Memory B cell (primary cell): ENCODE measurements at regions not wholly inside any gene's neighbourhood (a gene's known extent, or its start where the extent isn't known, plus 50 kb on each side); places are given as distances from the start of the nearest gene placed in this dataset.
"Not testable (repeated sequence)": the region's sequence is repeated elsewhere in the genome, so short reads cannot be mapped to it uniquely, and the experiment has no call there.

ENCODE experiments used
- ATAC-seq: fragments of 150-1000 bp; cut with Tn5 transposase; 2 replicates; pipeline ENCODE4 v1.10.0; 2021; ENCODE audit warnings: low read depth, mild to moderate bottlenecking, moderate library complexity
- DNase-seq, 2 donors: peaks; one replicate each; pipeline ENCODE4 v3.0.0; 2022; ENCODE audit warnings: low spot score in 2 of 2
- H3K27ac Mint-ChIP-seq: one replicate; pipeline ENCODE4 v1.8.0; 2022; ENCODE audit warnings: mild to moderate bottlenecking, moderate library complexity, mixed read lengths
- H3K27me3 Mint-ChIP-seq: one replicate; pipeline ENCODE4 v1.8.0; 2022; ENCODE audit warnings: mixed read lengths
- H3K36me3 Mint-ChIP-seq: one replicate; pipeline ENCODE4 v1.8.0; 2022; ENCODE audit warnings: mild to moderate bottlenecking, mixed read lengths
- H3K4me1 Mint-ChIP-seq: one replicate; pipeline ENCODE4 v1.8.0; 2022; ENCODE audit warnings: mixed read lengths
- H3K4me3 Mint-ChIP-seq: one replicate; pipeline ENCODE4 v1.8.0; 2022; ENCODE audit warnings: mild to moderate bottlenecking, moderate library complexity, mixed read lengths
- H3K9me3 Mint-ChIP-seq: one replicate; pipeline ENCODE4 v1.8.0; 2022; ENCODE audit warnings: mixed read lengths

- H3K4me3 Mint-ChIP-seq, H3K27me3 Mint-ChIP-seq, H3K27ac Mint-ChIP-seq, H3K36me3 Mint-ChIP-seq, ATAC-seq, DNase-seq, H3K4me1 Mint-ChIP-seq, H3K9me3 Mint-ChIP-seq: not testable (repeated sequence)
These were observed 112.6 kb downstream of the DRD1 start for GRCh38 chr5:175331173-175332036.

GRCh38 chr5:175329976-175330375 is 114.0 kb downstream of the DRD1 start:
- DNase-seq (no peak), ATAC-seq (no peak)
- Mint-ChIP-seq H3K4me3 (no peak overlapping the region), H3K36me3 (no peaks in the 10 kb centered on the region), H3K27ac (no peak overlapping the region), H3K4me1 (no peaks in the 10 kb centered on the region), H3K9me3 (peaks cover 5% of the 10 kb centered on the region), H3K27me3 (no peaks in the 10 kb centered on the region)

- H3K27ac Mint-ChIP-seq = no peak overlapping the region
- H3K4me3 Mint-ChIP-seq = no peak overlapping the region
- no peaks in the 10 kb centered on the region for H3K4me1 Mint-ChIP-seq
These were observed 115.3 kb downstream of the DRD1 start for GRCh38 chr5:175328687-175329086.

GRCh38 chr5:175328176-175328575 is 115.8 kb downstream of the DRD1 start:
- Mint-ChIP-seq H3K27ac (no peak overlapping the region), H3K9me3 (peaks cover 5% of the 10 kb centered on the region), H3K4me3 (no peak overlapping the region), H3K27me3 (no peaks in the 10 kb centered on the region), H3K4me1 (no peaks in the 10 kb centered on the region), H3K36me3 (no peaks in the 10 kb centered on the region)
- DNase-seq = no peak
- no peak for ATAC-seq

More at GRCh38 chr5:175328687-175329086, 115.3 kb downstream of the DRD1 start:
- H3K36me3 Mint-ChIP-seq = no peaks in the 10 kb centered on the region
- no peak for DNase-seq
- H3K27me3 Mint-ChIP-seq = no peaks in the 10 kb centered on the region
- H3K9me3 Mint-ChIP-seq = peaks cover 5% of the 10 kb centered on the region
- ATAC-seq = no peak

GRCh38 chr5:175325681-175326080 is 118.3 kb downstream of the DRD1 start:
- Mint-ChIP-seq H3K4me3 (no peak overlapping the region), H3K9me3 (peaks cover 3% of the 10 kb centered on the region), H3K27me3 (peaks cover 3% of the 10 kb centered on the region), H3K4me1 (no peaks in the 10 kb centered on the region), H3K27ac (no peak overlapping the region), H3K36me3 (no peaks in the 10 kb centered on the region)
- DNase-seq (no peak), ATAC-seq (no peak)

GRCh38 chr5:175321927-175322532 is 122.0 kb downstream of the DRD1 start:
- DNase-seq = no peak
- H3K27ac Mint-ChIP-seq = no peak overlapping the region
- H3K4me1 Mint-ChIP-seq = no peaks in the 10 kb centered on the region
- H3K4me3 Mint-ChIP-seq = no peak overlapping the region
- no peak for ATAC-seq
- peaks cover 4% of the 10 kb centered on the region for H3K9me3 Mint-ChIP-seq
- peaks cover 5% of the 10 kb centered on the region for H3K27me3 Mint-ChIP-seq
- no peaks in the 10 kb centered on the region for H3K36me3 Mint-ChIP-seq

- Mint-ChIP-seq H3K4me3 (no peak overlapping the region), H3K27ac (no peak overlapping the region), H3K27me3 (peaks cover 8% of the 10 kb centered on the region), H3K36me3 (no peaks in the 10 kb centered on the region), H3K4me1 (no peaks in the 10 kb centered on the region), H3K9me3 (peaks cover 6% of the 10 kb centered on the region)
- DNase-seq (no peak), ATAC-seq (no peak)
These were observed 124.8 kb downstream of the DRD1 start for GRCh38 chr5:175319199-175319598.

GRCh38 chr5:175317872-175318271 is 126.1 kb downstream of the DRD1 start:
- peaks cover 8% of the 10 kb centered on the region for H3K27me3 Mint-ChIP-seq
- DNase-seq = no peak
- H3K4me1 Mint-ChIP-seq = no peaks in the 10 kb centered on the region
- H3K4me3 Mint-ChIP-seq = no peak overlapping the region
- H3K9me3 Mint-ChIP-seq = peaks cover 8% of the 10 kb centered on the region
- no peak for ATAC-seq
- H3K36me3 Mint-ChIP-seq = no peaks in the 10 kb centered on the region
- H3K27ac Mint-ChIP-seq = no peak overlapping the region

- Mint-ChIP-seq H3K27me3 (no peaks in the 10 kb centered on the region), H3K4me3 (no peak overlapping the region)
- DNase-seq = no peak
These were observed 134.7 kb downstream of the DRD1 start for GRCh38 chr5:175309218-175309810.

GRCh38 chr5:175308701-175309100 is 135.3 kb downstream of the DRD1 start:
- H3K4me1 Mint-ChIP-seq = no peaks in the 10 kb centered on the region
- no peak overlapping the region for H3K4me3 Mint-ChIP-seq
- no peak overlapping the region for H3K27ac Mint-ChIP-seq
- DNase-seq = no peak
- H3K27me3 Mint-ChIP-seq = no peaks in the 10 kb centered on the region
- H3K36me3 Mint-ChIP-seq = no peaks in the 10 kb centered on the region
- ATAC-seq = no peak
- peaks cover 10% of the 10 kb centered on the region for H3K9me3 Mint-ChIP-seq

More at GRCh38 chr5:175309218-175309810, 134.7 kb downstream of the DRD1 start:
- peaks cover 10% of the 10 kb centered on the region for H3K9me3 Mint-ChIP-seq
- ATAC-seq = no peak
- H3K27ac Mint-ChIP-seq = no peak overlapping the region
- H3K4me1 Mint-ChIP-seq = no peaks in the 10 kb centered on the region
- no peaks in the 10 kb centered on the region for H3K36me3 Mint-ChIP-seq

GRCh38 chr5:175306381-175306780 is 137.6 kb downstream of the DRD1 start:
- no peak for DNase-seq
- no peak overlapping the region for H3K4me3 Mint-ChIP-seq
- H3K4me1 Mint-ChIP-seq = no peaks in the 10 kb centered on the region
- H3K27me3 Mint-ChIP-seq = peaks cover 2% of the 10 kb centered on the region
- peaks cover 10% of the 10 kb centered on the region for H3K9me3 Mint-ChIP-seq
- ATAC-seq = no peak
- H3K36me3 Mint-ChIP-seq = no peaks in the 10 kb centered on the region
- H3K27ac Mint-ChIP-seq = no peak overlapping the region

GRCh38 chr5:175305251-175305650 is 138.7 kb downstream of the DRD1 start:
- H3K4me3 Mint-ChIP-seq = no peak overlapping the region
- ATAC-seq (no peak), DNase-seq (no peak)
- peaks cover 10% of the 10 kb centered on the region for H3K9me3 Mint-ChIP-seq
- no peaks in the 10 kb centered on the region for H3K36me3 Mint-ChIP-seq
- H3K27ac Mint-ChIP-seq = no peak overlapping the region
- no peaks in the 10 kb centered on the region for H3K4me1 Mint-ChIP-seq
- H3K27me3 Mint-ChIP-seq = peaks cover 2% of the 10 kb centered on the region

GRCh38 chr5:175290379-175290778 is 153.6 kb downstream of the DRD1 start:
- Mint-ChIP-seq H3K36me3 (no peaks in the 10 kb centered on the region), H3K4me1 (no peaks in the 10 kb centered on the region), H3K27ac (no peak overlapping the region), H3K27me3 (no peaks in the 10 kb centered on the region), H3K4me3 (no peak overlapping the region), H3K9me3 (peaks cover 5% of the 10 kb centered on the region)
- ATAC-seq (no peak), DNase-seq (no peak)

- Mint-ChIP-seq H3K4me3 (no peak overlapping the region), H3K27ac (no peak overlapping the region), H3K36me3 (no peaks in the 10 kb centered on the region), H3K27me3 (peaks cover 3% of the 10 kb centered on the region), H3K9me3 (peaks cover 3% of the 10 kb centered on the region), H3K4me1 (no peaks in the 10 kb centered on the region)
- ATAC-seq (no peak), DNase-seq (no peak)
These were observed 155.8 kb downstream of the DRD1 start for GRCh38 chr5:175288048-175288621.
